HUDEP-2 (cell line): ENCODE measurements at regions not wholly inside any gene's neighbourhood (a gene's known extent, or its start where the extent isn't known, plus 50 kb on each side); places are given as distances from the start of the nearest gene placed in this dataset.

Source experiments
- DNase-seq, 76 experiments: peaks; one replicate each; lab custom pipeline; 2025; ENCODE audit not compliant: unreplicated experiment in 76 of 76; lab: John Stamatoyannopoulos, UW

DNA sequence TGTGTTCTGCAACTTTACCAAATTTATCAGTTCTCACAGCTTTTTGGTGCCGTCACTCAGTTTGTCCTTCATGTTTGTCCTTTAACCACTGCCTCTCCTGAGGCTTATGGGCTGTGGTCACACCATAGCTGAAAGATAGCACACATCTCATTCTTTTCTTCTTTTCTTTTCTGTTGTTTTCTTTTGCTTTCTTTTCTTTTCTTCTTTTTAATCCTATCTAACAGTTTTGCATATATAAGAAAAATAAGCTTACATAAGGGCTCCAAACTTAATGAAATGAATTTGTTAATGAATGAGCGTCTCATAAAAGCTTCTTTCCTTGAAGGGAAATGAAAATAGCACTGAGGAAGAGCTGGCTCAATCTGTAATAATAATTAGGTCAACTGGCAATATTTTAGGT, 1061.2 kb downstream of the PCDH18 start:
- no peak for DNase-seq

DNA sequence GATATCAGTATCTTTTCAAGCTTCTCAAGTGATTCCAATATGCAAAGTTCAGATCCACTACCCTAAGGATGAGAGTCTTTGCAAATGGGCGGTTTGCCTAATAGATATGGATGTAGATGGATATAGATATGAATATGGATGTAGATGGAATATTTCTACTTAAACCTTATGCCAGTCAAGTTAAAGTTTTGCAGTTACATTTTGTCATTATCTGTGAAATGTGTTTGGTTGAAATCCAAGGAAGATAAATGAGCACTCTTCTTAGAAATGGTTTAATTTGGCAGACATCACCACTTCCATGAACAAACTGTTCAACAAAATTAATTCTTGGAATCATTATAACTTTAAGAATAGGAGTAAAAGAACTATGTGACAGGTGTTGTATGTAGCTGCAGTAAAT, 1066.6 kb downstream of the PCDH18 start:
- no peak for DNase-seq

DNA sequence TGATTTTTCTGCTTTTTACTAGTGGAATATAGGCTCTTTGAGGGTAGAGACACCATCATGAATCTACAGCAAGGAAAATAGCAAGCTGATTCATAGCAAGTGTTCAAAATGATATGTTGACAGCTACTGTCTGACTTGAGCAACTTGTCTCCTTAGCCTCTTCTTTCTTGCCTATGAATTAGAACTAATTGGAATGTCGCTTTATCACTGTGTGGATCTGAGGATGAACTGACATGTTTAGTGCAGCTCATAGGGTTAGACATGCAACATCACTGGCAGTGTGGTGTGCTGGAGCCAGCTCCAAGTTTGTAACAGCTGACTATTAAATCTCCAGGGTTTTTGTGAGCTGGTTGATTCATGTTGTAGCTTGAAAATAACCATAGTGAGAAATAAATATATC, 1068.4 kb downstream of the PCDH18 start:
- DNase-seq: no peak

DNA sequence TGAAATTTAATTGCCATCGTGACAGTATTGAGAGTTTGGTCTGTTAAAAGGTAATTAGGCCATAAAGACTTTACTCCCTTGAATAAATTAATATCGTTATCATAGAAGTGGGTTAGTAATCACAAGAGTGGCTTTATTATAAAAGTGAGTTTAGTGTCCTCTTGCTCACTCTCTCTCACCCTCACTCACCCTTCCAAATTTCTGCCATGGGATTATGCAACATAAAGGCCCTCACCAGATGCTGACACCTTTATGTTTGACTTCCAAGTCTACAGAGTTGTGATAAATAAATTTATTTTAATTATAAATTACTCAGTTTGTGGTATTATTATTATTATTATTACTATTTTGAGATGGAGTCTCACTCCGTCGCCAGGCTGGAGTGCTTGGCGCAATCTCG, 1070.8 kb downstream of the PCDH18 start:
- DNase-seq: no peak

DNA sequence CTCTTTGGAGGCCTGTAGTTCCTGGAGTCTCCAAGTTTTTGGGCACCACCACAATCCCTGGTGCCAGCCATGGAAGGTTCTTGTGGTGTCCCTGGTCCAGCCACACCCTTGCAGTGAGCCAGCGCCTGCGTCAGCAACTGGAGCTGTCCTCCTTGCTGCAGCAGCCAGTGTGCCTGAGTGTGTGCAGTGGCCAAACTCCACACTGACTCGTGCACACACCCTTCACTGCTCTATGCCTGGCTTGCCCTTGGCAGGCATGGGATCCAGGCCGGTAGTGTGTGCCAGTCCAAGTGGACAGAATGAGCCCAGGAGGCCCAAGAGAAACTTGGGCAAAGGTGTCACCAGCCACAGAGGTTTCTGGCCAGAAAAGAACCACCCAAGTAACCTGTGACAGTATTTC, 1074.0 kb downstream of the PCDH18 start:
- no peak for DNase-seq

DNA sequence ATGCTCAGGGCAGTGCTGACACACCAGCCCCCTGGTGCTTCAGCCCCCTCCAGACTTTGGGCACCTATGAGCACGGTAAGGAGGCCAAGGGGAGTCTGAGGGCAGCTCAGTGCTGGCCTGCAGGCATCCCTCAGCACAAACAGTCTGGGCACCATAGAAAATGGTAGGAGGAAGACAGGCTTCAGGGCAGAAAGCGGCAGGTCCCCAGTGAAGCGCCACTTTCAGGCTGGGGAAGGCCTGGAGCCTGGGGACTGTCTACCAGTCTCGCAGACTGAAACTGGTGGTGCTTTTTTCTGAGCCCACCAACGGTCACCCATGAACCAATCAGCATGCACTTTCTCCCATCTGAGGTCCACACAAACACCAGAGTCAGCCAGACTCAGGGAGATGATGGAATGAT, 1074.7 kb downstream of the PCDH18 start:
- DNase-seq: no peak

DNA sequence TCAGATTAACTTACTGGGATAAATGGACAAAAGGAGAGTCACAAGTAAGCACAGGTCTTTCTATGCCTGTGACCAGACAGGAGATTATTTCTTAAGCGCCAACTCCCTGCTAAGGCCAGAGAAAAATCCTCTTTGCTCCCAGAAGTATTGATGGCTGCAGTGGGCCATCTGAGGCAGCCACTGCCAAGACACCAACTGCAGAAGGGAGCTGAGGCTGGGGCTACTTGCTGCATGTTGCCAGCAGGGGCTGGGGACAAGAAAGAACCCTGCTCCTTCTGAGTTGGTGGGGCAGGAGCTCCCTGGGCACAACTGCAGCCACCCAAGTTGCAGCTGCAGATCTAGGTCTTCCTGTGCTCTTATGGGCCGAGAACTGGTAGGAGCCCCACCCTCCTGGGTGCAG, 1075.3 kb downstream of the PCDH18 start:
- DNase-seq: no peak

DNA sequence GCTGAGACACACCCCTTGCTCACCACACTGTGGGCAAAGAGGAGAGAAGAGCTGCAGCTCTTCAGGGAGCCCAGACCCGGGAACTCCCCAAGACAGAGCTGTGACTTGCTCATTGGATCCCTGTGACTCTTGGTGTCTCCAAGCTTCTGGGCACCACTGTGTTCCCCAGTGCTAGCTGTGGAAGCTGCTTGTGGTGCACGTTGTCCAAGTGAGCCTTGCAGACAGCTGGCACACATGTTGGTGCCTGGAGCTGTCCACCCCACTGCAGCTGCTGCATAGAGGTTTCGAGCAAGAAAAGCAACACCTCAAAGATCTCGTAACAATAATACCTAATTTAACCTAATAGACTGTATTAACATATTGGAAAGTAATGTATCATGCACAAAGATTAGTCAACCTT, 1089.3 kb downstream of the PCDH18 start:
- DNase-seq: no peak

DNA sequence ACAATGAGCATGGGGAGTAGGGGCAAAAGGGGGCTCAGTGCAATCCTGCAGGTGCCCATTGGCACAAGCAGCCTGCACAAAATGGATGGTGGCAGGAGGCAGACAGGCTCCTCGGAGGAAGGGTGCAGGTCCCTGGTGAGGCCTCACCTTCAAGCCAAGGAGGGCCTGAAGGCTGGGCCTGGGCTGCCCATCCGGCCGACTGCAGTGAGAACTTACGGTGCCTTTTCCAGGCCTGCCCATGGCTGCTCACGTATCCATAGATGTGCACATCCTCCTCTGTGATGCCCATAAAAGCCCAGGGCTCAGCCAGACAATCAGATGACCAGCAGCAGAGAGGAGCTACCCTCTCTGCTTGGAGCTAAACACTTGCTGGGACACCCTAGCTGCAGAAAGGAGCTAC, 1089.8 kb downstream of the PCDH18 start:
- no peak for DNase-seq

DNA sequence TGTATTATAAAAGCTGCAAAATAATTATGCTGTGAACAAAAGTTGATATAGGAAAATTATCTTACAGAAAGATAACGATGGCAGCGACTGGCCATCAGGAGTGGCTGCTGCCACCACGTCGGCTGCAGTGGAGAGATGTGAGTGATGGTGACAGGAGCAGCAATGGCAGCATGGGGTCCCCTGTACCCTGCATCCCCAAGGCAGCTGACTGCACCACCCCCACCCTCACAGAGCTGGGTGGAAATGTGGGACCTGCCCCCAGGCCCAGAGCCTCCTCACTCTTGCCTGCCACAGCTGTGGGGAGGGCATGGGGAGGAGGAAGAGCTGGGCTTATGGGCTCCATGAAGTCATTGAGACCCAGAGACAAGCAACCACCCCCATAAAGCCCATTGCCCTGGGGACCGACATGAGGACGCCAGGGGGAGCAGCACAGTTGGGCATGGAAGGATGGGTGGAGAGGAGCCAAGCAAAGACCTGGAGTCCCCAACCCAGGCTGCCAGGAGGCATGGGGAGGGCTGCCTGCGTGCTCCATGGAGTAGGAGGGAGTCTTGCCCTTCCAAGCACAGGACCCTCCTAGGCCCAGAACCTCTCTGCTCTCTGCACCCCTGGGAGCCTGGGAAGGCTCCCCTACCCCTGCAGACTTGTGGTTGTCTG, 1090.5 kb downstream of the PCDH18 start:
- DNase-seq: no peak

DNA sequence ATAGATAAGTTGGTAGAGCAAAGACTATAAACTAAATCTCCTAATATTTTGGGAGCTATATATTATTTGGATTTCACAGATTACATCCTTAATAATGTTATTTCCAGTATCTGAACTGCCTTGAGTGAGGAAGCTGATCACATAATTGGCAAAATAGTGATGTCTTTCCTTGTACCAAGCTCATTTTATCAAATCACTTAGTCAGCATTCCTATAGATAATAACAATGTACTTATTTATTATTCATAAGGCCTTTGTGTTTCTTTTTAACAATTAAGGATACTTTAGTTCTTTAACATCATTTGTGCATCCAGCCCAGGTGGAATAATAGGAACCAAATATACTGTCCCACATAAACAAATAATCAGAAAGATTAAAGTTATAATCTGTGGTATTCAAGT, 1093.6 kb downstream of the PCDH18 start:
- DNase-seq: no peak

DNA sequence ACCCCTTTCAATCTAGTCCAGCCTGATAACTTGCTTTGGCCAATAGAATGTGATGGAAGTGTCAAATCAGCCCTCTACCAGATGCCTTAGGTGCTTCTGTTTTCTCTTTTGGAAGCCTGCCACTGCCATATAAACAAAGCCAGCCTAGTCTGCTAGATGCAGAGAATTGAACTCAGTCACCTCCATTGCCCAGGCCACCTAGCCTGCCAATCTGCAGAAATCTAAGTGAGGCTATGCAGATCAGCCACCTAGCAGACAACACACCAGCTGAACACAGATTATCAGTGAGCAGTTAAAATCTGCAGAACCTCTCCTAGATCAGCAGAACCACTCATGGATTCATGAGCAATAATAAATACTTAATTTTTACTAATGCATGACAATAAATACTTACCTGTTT, 1108.2 kb downstream of the PCDH18 start:
- DNase-seq: no peak

DNA sequence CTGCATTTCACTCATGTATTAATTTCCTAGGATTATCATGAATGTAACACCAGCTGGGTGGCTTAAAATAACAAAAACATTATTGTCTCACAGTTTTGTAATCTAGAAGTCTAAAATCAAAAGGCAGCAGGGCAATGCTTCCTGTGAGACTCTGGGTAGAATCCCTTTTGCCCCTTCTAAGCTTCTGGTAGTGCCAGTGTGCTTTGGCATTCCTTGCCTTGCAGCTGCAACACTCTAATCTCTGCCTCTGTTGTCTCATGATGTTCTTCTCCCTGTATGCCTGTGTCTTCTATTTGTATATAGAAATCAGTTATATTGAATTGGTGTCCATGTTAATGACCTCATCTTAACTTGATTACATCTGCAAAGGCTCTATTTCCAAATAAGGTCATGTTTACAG, 1117.3 kb downstream of the PCDH18 start:
- DNase-seq: no peak

DNA sequence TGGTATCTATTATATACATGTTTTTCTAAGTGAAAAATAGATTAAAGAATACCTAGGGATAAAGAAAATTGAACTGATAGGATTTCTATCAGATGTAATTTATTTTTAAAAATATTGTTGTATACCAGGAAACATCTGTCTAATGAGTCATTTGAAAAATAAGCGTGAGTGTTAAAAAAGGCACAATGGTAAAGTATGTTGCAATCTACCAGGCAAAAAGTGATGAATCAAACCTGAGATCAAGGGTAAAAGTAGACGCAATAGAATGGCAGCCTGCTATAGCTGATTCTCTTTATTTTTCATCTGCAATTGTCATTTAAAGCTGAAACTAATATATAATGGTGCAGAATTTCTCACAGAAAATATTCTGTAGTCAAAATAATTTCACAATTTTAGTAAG, 1119.6 kb downstream of the PCDH18 start:
- no peak for DNase-seq

DNA sequence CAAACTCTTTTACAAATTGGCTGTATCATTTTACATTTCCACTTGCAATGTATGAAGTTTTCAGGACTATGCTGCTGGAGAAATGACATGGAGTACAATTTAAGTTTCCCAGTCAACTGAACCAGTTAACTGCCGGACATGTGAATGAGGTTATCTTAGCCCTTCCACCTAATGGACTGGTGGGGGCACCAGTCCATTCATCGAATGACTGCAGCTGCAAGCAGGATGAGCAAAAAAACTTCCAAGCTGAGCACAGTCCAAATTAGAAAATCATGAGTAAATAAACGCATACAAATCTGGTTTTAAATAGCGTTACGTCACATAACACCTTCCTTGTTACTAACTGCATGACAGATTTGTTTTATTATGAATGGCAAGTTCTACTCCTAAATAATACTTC, 1131.5 kb downstream of the PCDH18 start:
- no peak for DNase-seq

DNA sequence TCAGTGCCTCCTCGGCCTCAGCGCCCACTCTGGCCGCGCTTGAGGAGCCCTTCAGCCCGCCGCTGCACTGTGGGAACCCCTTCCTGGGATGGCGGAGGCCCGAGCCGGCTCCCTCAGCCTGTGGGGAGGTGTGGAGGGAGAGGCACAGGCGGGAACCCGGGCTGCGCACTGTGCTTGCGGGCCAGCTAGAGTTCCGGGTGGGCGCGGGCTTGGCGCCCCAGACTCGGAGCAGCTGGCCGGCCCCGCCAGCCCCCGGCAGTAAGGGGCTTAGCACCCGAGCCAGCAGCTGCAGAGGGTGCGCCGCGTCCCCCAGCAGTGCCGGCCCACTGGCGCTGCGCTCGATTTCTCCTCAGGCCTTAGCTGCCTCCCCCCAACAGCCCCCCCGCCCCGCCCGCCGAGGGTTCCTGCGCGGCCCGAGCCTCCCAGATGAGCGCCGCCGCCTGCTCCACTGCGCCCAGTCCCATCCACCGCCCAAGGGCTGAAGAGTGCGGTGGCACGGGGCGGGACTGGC, 1137.0 kb downstream of the PCDH18 start:
- no peak for DNase-seq

DNA sequence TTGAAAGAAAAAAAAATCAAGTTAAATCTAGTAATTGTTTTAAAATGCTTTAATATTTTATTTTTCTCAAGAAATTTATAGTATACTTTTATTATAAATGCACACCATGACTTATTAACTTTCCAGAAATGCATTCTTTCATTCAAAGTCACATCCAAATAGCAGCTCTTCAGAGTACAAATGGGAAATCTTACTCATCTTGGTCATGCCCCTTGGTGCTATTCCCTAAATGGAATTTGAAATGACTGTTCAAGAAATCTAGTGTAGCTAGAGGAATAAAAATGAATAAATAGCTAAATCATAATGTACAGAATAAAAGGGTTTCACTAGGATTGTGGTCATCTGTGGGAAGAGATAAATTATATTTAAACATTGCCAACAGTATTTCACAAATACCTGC, 1139.7 kb downstream of the PCDH18 start:
- no peak for DNase-seq

DNA sequence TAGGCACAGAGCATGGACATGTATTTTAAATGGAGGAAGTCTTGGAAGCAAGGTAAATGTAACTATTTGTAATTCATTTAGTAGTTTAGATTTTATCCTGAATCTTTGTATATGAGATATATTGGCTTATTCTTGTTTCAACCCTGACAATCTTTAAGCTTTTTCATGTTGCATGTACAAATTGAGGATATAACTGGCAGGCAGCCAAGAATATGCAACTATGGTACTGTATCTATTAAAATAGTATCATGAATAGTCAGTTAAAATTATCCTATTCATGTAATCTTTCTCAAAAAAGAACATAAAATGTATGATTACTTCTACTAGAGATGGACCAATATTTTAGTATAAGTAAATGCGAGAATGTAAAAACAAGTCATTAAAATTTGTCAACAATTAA, 1141.5 kb downstream of the PCDH18 start:
- no peak for DNase-seq

DNA sequence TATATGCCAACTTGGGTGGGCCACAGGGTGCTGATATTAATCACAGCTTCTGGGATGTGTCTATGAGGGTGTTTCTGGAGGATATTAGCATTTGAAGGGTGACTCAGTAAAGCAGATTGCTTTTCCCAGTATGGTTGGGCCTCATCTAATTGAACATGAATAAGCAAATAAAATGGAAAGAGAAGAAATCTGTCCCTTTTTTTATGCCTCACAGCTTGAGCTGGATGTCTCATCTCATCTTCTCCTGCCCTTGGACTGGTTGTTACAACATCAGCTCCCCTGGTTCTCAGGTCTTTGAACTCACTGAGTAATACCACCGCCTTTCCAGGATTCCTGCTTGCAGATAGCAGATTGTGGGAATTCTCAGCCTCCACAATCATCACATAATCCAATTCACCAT, 1149.2 kb downstream of the PCDH18 start:
- no peak for DNase-seq

DNA sequence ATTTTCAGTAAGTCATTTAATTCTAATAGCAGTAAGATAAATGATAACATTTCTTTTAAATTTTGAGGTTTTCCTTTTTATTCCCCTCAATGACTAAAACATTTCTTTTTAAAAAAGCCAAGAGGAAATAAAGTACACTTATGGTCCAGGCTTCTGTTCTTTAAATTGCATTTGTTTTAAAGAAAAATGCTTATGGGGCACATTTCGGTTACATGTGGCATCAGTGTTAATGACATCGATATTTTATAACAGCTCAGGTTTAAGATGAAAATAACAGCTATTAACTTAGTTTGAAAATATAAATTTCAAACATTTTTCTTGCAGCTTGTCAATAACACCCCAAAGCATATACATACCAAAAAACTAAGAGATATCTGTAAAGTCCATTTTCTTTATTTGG, 1161.1 kb downstream of the PCDH18 start:
- no peak for DNase-seq

DNA sequence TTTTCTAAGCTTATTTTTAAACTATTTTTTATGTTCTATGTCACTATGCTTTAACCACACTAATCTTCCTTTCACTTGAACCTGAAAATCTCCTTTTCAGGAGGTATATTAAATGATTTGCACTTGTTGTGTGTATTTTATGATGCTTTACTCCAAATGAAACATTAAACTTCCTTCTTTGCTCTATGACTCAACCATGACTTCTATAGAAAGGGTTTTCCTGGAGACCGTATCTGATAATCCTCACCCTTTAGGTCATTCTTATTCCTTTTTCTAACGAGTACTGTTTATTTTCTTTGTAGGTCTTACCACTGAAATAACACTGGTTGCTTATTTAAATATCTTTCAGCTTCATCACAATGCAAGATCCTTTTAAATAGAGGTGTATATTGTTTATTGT, 1163.2 kb downstream of the PCDH18 start:
- DNase-seq: no peak

DNA sequence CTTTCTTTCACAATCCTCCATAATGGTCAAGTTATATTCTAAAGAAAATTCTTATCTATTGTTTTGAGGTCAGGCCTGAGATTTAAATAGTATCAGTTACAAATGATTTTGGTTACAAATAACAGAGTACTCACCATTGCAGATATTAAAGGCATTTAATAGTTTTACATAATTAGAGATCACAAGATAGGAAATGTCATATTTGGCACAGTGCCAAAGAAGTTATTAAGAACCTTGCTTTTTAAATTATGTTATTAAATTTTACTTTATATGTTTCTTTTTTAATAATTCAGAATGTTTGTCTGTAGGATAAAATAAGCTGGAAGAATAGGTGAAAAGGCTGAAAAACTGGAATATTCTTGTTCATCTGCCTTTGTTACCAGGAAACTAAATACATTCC, 1174.7 kb downstream of the PCDH18 start:
- no peak for DNase-seq

DNA sequence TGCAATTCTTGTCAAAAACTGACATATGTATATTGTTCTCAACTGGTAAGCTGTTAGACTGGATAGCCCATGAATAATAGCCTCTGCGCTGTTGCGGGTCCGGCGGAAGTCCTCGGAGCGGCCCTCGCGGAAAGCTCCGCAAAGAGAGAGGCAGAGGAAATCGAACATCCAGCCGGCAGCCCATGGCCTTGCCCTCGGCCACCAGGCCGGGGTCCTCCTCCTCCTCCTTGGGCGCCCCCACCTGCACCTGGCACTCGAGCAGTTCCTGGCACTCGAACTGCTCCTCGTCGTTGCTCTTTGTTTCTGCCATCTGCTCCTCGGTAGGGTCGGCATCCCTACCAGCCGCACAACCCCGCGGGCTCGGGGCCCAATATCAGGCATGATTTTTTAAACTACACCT, 1176.3 kb downstream of the PCDH18 start:
- no peak for DNase-seq
